HL-60 (cell line): ENCODE measurements at regions not wholly inside any gene's neighbourhood (a gene's known extent, or its start where the extent isn't known, plus 50 kb on each side); places are given as distances from the start of the nearest gene placed in this dataset.

Experiments used
- CTCF ChIP-seq: IDR thresholded peaks from one replicate; pipeline ENCODE4 v1.5.1; 2011; ENCODE audit warnings: low read length, control low read depth, inconsistent platforms; ENCODE audit not compliant: insufficient read depth
- POLR2AphosphoS5 ChIP-seq: IDR thresholded peaks from 2 replicates; pipeline ENCODE4 v1.6.1; 2012; ENCODE audit warnings: low read depth
- REST ChIP-seq: IDR thresholded peaks from 2 replicates; pipeline ENCODE4 v1.6.1; 2012; ENCODE audit warnings: low read depth; ENCODE audit not compliant: insufficient replicate concordance

DNA sequence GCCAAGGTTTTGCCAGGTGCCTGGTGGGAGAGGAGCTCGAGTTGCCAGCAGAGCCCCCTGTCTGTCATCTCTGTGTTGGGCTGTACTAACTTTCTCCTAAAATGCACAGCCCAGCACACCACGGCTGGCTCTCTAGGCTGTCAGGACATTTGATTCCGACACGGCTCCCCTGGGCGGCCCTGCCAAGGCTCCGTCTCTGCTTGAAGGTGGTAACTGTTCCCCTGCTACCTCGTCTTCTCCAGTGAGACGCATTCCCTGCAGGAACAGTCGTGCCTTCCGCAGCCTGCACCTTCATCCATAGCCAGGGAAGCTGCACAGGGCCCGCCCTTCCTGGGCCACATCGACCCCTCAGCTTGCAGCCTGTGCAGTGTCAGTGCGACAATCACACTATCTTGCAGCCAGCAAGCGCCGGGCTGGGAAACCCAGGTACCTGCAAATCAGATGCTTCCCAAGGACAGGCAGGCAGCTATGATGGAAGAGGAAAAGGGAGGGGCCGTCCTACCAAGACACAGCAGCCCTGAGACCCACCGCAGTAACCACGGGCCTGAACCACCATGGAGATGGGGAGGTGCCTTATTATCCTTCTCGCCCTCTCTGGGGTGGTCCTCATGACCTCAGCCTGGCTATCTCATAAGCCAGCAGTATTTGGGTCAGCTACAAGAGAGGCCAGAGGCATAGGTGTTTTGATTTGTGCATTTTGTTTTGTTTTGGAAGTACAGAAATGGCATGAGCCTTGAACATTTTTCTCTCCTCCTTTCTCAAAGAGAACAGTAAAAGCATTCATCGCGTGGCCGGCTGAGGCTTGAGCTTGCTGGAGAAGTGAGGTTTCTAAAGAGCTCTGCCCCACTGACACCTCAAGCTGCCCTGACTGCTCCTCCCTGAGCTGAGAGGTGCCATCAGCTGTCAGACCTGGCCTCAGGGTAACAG is 361.7 kb upstream of the TNRC6C start:
- no peak for TF ChIP-seq CTCF
- TF ChIP-seq REST, result no peak
- TF ChIP-seq POLR2AphosphoS5, result no peak
